HG03442 (cell line): ENCODE measurements at regions not wholly inside any gene's neighbourhood (a gene's known extent, or its start where the extent isn't known, plus 50 kb on each side); places are given as distances from the start of the nearest gene placed in this dataset.

ENCODE experiments used
- ATAC-seq: cut with Tn5 transposase; IDR thresholded peaks from one replicate; pipeline ENCODE4 v1.9.1; 2021; ENCODE audit warnings: mild to moderate bottlenecking, moderate library complexity; ENCODE audit not compliant: unreplicated experiment

DNA sequence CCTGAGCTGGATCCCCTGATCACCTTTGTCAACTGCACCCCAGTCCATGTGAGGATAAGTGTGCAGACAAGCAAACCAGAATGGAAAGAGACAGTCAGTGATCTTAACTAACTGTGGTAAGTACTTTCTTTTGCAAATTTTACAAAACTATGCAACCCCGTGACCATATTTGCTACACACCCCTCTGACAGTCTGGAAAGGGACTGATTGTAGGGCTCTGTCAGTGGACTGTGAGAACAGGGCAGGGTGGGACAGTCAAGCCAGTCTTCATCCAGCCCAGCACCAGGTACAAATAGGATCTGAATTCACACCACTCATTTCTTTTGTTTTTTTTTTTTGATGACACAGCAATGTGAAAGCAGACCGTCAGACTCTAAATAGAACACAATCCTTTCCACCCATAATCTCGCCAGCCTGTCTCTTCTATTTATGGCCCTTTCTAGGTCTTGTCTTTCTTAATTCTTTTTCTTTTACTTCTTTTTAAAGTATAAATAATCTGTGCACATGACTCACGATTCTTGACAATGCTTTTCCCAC, 165.6 kb downstream of the ARL6IP6 start:
- ATAC-seq, result no peak

DNA sequence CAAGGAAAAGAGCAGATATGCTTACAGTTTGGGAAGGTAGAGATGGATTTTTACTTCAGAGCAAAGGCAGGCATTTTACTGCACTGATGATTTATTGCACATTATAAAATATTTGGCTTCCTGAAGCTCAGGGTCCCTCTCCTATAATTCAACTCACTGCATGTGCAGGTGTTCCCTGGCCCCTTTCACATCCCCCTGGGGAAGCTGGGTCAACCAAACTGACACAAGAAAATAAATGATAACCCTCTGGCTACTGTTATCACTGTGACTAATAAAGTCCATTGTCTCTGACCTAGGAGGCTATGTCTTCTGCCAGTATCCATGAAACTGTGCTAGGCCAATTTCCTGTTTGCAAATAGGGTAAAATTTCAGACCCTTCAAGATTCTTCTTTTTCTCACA, 163.1 kb downstream of the ARL6IP6 start:
- ATAC-seq, result no peak

- no peak for ATAC-seq
These were observed 160.9 kb downstream of the ARL6IP6 start for GRCh38 chr2:152879275-152879674.

DNA sequence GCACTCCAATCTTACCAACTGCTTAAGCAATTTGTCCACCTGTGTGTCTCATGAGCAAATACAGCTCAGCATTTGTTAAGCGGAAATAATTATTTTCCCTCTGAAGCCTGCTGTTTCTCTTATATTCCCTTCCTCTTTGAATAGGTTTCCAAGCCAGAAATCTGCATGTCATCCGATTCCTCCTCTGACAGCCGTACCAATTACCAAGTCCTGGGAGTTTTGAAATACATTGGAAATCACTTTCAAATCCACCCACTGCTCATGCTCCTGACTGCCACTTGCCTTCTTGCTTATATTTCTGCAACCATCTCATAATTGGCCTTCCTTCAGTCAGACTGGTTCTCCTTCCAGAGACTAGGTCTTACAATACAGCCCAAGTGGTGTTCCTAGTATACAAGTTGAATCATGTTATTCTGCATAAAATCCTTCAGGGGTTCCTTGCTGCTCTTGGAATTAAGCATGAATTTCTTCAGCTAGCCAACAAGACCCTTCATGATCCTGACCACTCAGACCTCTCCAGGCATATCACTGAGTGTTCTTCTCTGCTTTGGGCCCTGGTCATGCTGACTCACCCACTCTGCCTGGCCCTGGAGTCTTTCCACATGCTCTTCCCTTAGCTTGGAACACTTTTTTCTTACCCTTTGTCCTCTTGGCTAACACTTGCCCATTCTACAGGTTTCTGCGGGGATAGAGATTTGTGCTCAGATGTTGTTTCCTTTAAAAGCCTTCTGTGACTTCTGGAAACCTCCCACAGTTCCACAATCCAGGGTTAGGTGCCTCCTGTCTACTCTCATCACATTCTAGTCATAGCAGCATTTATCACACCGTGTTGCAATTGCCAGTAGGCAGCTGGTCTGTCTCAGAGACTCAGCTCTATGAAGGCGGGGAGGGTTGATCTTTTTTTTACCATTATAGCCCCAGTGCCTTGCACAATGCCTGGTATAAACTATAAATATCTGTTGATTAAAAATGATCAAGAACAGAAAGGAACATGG, 157.6 kb downstream of the ARL6IP6 start:
- no peak for ATAC-seq

GRCh38 chr2:152874955-152875354, 156.5 kb downstream of the ARL6IP6 start:
- ATAC-seq, result no peak

DNA sequence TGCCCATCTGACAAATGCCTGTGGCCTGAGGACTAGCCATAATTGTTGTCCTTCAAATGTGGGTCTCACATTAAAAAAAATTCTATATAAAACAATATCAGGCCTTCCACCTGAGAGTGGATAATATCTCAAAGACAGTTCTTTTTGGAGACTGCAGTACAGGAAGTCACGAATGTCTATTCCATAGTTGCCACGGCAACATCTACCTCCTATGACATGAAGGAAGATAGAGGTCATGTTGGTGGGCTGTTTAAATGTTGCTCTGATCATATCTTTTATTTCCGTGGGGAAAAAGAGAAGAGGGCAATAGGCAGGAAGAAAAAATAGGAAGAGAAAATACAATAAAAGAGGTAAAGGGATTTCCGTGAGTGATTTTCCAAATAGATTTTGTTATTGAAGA, 151.8 kb downstream of the ARL6IP6 start:
- no peak for ATAC-seq

GRCh38 chr2:152867397-152867796, 149.0 kb downstream of the ARL6IP6 start:
- ATAC-seq, result no peak

DNA sequence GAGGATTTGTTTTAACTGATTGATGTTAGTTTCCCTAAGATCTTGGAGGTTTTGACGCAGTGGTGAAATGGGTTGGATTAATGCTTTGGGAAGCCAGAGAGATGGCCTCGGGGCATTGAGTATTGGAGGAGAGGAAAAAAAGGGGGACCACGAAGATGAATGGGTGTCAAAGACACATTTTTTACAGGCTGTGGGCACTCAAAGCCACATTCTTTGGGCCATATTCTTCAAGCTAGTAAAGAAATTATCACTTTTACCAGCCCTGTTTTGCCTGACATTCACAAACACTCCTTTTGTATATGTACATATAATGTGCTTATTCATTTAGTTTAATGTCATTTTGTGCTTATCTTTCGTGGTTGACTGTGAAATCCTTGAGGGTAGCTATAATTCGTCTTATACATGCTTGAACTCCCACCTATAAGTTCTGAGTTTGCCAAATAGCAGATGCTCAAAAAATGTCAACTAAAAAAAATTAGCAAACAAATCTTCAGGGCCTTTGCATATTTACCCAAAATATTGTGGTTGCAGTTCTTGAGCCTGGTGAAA, 146.3 kb downstream of the ARL6IP6 start:
- ATAC-seq, result no peak

DNA sequence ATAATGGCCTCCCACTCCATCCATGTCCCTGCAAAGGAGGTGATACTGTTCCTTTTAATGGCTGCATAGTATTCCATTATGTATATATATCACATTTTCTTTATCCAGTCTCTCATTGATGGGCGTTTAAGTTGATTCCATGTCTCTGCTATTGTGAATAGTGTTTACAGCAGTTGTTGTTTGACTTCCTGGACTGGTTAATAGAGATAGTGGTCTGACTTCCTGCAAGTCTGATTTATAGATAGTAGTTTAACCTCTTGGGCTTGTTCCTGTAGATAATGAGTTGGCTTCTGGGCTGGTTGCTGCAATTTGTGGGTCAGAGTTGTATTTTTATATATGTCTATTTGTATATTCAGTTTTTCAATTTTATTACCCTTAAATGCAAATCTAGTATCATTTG, 145.4 kb downstream of the ARL6IP6 start:
- ATAC-seq, result no peak

DNA sequence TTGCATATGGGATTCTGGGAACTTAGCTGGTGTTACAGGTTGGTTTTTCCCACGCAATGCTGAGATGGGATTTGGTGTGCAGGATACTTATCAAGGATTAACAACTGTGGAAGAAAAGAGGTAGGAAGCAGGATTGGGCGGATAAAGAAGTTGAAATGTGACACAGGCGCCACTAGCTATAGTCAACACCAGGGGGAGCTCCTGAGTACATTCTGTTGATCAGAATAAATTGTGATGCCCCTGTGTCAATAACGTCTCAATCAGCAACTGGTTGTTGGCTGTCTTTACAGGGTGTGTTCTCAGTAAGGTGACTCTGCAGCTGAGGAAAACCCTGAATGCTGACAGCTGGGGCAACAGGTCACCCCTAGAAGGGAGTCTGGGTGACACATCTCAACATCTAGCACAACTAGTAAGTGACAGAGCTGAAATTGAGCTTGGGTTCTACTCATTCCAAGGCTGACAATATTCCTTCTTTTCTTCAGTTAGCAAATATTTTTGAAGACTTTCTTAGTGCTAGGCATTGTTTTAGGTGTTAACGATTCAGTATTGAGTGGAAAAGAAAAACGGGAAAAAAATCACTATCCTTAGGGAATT, 143.0 kb downstream of the ARL6IP6 start:
- no peak for ATAC-seq

DNA sequence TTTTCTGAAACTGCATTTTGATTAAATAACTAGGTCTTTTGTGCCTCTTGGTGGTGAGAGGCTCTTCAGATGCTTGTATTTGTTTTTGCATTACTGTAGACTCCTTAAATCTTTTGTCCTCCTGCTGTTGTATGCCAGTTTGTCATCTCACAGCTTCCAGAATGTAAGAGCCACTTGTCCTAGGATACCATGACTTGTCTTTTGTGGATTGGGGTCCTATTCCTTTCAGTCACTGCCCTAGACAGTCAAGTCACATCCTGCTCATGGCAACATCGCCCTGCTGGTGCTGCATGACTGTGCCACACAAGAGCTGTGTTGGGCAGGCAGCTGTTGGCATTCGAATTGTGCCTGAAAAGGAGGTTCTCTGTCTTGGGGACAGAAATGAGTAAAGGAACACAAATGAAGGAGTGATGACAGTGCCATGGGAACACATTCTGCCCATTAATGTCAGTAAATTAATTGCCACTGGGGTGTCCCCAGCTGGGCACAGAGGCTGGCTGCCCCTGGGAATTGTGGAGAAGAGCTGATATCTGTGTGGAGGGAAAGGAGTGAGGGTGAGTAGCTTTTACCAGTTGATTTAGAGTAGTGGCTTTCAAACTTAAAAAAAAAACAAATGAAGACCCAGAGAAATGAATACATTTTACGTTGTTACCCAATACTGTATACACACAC, 140.3 kb downstream of the ARL6IP6 start:
- no peak for ATAC-seq

GRCh38 chr2:152846697-152847470, 128.5 kb downstream of the ARL6IP6 start:
- no peak for ATAC-seq

GRCh38 chr2:152835674-152836073, 117.3 kb downstream of the ARL6IP6 start:
- ATAC-seq, result no peak

DNA sequence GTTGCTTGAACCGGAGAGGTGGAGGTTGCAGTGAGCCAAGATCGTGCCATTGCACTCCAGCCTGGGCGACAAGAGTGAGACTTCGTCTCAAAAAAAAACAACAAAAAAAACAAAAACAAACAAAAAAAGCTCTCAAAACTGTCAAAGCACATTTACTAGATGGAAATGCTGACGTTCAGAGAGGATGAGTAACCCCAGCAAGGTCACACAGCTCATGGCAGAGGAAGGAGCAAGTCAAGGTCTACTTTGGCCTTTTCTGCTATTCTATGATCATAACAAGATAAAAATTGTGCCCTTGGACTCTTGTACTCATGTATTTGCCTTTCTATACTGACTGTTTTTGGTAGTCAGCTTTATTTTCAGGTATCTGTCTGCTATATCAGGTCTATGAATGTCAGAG, 109.5 kb downstream of the ARL6IP6 start:
- ATAC-seq, result no peak

GRCh38 chr2:152826581-152827279, 108.3 kb downstream of the ARL6IP6 start:
- ATAC-seq, result no peak

DNA sequence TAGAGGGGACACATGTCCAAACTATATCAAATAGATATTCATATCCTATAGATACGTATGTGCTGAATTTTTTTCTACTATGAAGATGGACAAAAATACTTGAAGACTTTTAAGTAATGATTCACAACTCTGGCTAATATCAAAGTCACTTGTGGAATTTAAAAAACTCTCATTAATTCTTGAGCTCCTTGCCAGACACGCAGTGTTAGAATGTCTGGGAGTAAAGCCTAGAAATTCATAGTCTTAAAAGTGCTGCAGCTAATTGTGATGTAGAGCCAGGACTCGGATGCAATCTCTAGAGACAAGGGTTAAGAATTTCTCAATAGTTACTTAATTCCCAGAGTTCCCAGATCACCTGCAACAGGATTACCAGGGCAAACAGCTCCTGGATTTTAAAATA, 107.4 kb downstream of the ARL6IP6 start:
- no peak for ATAC-seq

DNA sequence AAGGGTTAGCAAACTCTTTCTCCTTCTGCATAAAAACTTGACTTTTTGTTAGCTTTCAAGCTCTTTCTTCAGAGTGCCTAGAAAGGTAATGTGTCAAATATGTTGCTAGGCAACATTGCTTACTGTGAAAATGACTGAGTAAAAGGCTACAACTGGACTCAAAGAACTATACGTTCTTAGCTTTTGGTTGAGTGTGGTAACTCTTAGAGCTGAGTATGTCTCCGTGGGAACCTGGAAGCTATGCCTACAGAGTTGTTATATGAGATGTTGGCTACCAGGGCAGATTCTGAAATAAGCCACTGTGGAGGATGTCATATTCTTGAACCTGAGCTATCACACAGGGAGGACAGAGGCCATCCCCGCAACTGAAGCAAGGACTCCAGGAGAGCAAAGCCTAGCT, 105.5 kb downstream of the ARL6IP6 start:
- no peak for ATAC-seq

GRCh38 chr2:152822676-152823075, 104.3 kb downstream of the ARL6IP6 start:
- no peak for ATAC-seq

GRCh38 chr2:152820048-152820447, 101.6 kb downstream of the ARL6IP6 start:
- ATAC-seq, result no peak
